Tibial nerve (tissue), 4 donors: ENCODE measurements at regions not wholly inside any gene's neighbourhood (a gene's known extent, or its start where the extent isn't known, plus 50 kb on each side); places are given as distances from the start of the nearest gene placed in this dataset.

ENCODE experiments used
- DNase-seq, 2 donors: peaks; one replicate each; pipeline ENCODE4 v3.0.0-alpha.2; 2019; ENCODE audit warnings: low spot score in 2 of 2
- H3K27ac ChIP-seq, 4 donors: fragments of 200-600 bp; sonication (generic) in 3 of 4; one replicate each; pipeline ENCODE4 v1.5.1; 2017 to 2019; ENCODE audit warnings: mild to moderate bottlenecking in 1 of 4
- H3K27me3 ChIP-seq, 2 donors: fragments of 200-600 bp; sonication (generic) in 1 of 2; one replicate each; pipeline versions ENCODE4 v1.5.1 to v1.6.0; 2017 to 2019
- H3K36me3 ChIP-seq, 3 donors: fragments of 200-600 bp; sonication (generic); one replicate each; pipeline ENCODE4 v1.5.1; 2018 to 2019
- H3K4me1 ChIP-seq, 4 donors: fragments of 200-600 bp; sonication (generic) in 3 of 4; one replicate each; pipeline ENCODE4 v1.5.1; 2017 to 2019
- H3K4me3 ChIP-seq, 4 donors: fragments of 200-600 bp; sonication (generic) in 3 of 4; one replicate each; pipeline ENCODE4 v1.5.1; 2017 to 2019; ENCODE audit warnings: mild to moderate bottlenecking in 1 of 4, moderate library complexity in 1 of 4
- H3K9me3 ChIP-seq, 4 donors: fragments of 200-600 bp; sonication (generic) in 3 of 4; one replicate each; pipeline ENCODE4 v1.5.1; 2017 to 2019
- CTCF ChIP-seq, 5 experiments: fragments of 200-600 bp in 3 of 5; fragments of 450-650 bp in 2 of 5; sonication (generic) in 3 of 5; IDR thresholded peaks; one replicate each; pipeline ENCODE4 v1.5.1; 2016 to 2019; ENCODE audit warnings: antibody characterized with exemption in 5 of 5, mild to moderate bottlenecking in 3 of 5, moderate library complexity in 2 of 5
- EP300 ChIP-seq, 2 donors: sonication (generic); formaldehyde crosslinking; IDR thresholded peaks; one replicate each; pipeline ENCODE4 v1.6.1; 2017; ENCODE audit warnings: antibody characterized with exemption in 2 of 2, mild to moderate bottlenecking in 1 of 2
- POLR2A ChIP-seq, 2 donors: fragments of 450-650 bp; IDR thresholded peaks; one replicate each; pipeline ENCODE4 v1.6.1; 2017; ENCODE audit warnings: antibody characterized with exemption in 2 of 2, mild to moderate bottlenecking in 2 of 2, moderate library complexity in 2 of 2
- WGBS, 2 donors: methylation state at CpG; one replicate each; pipeline ENCODE4 v1.1.5; 2018; 5-methylcytosine and 5-hydroxymethylcytosine counted together

- Histone ChIP-seq H3K4me1 (no peaks in the 10 kb centered on the region), H3K27ac (no peak overlapping the region), H3K27me3 (no peaks in the 10 kb centered on the region), H3K4me3 (no peak overlapping the region), H3K9me3 (no peaks in the 10 kb centered on the region), H3K36me3 (no peaks in the 10 kb centered on the region)
- TF ChIP-seq EP300 (IDR thresholded peaks at IDR 0.05): no peak
- TF ChIP-seq POLR2A (IDR thresholded peaks at IDR 0.05): no peak
- 70 to 71% methylated on average over 4 of the region's 4 CpGs for WGBS, 2 donors
- DNase-seq: no peak
These were observed 184.0 kb upstream of the HDDC2 start for GRCh38 chr6:125485757-125486156.

DNA sequence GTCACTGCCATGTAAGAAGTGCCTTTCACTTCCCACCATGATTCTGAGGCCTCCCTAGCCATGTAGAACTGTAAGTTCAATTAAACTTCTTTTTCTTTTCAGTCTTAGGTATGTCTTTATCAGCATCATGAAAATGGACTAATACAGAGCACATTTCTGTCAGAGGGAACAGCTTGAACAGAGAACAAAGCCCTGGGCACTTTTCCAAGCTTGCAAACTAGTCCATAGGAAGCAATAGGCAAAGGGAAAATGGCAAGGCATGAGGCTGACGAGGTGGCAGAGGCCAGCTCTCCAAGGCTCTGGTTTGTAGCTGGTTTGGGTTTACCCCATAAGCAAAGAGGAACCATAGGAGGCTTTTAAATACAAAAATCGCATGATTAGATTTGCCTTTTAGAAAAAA is 185.1 kb upstream of the HDDC2 start:
- Histone ChIP-seq H3K9me3 (no peaks in the 10 kb centered on the region), H3K27ac (no peak overlapping the region), H3K4me3 (no peak overlapping the region), H3K36me3 (no peaks in the 10 kb centered on the region), H3K27me3 (no peaks in the 10 kb centered on the region), H3K4me1 (no peaks in the 10 kb centered on the region)
- TF ChIP-seq EP300 (IDR thresholded peaks at IDR 0.05): no peak
- no peak for TF ChIP-seq CTCF (IDR thresholded peaks at IDR 0.05)
- TF ChIP-seq POLR2A (IDR thresholded peaks at IDR 0.05): no peak
- DNase-seq: no peak
- WGBS, 2 donors: 73 to 74% methylated on average over 2 of the region's 2 CpGs

- Histone ChIP-seq H3K36me3 (no peaks in the 10 kb centered on the region), H3K9me3 (no peaks in the 10 kb centered on the region), H3K27ac (no peak overlapping the region), H3K4me3 (no peak overlapping the region), H3K27me3 (no peaks in the 10 kb centered on the region), H3K4me1 (no peaks in the 10 kb centered on the region)
- WGBS, 2 donors: 58 to 60% methylated on average over 2 of the region's 2 CpGs
- TF ChIP-seq POLR2A (IDR thresholded peaks at IDR 0.05) (no peak), EP300 (IDR thresholded peaks at IDR 0.05) (no peak)
- DNase-seq: no peak
These were observed 188.0 kb upstream of the HDDC2 start for GRCh38 chr6:125489579-125490285.

GRCh38 chr6:125491860-125492618 is 190.3 kb upstream of the HDDC2 start:
- Histone ChIP-seq H3K9me3 (no peaks in the 10 kb centered on the region), H3K4me1 (no peaks in the 10 kb centered on the region), H3K4me3 (no peak overlapping the region), H3K27me3 (no peaks in the 10 kb centered on the region), H3K36me3 (no peaks in the 10 kb centered on the region), H3K27ac (no peak overlapping the region)
- 54 to 56% methylated on average over 8 of the region's 8 CpGs for WGBS, 2 donors
- no peak for DNase-seq
- no peak for TF ChIP-seq CTCF (IDR thresholded peaks at IDR 0.05)
- TF ChIP-seq POLR2A (IDR thresholded peaks at IDR 0.05): no peak
- TF ChIP-seq EP300 (IDR thresholded peaks at IDR 0.05): no peak

DNA sequence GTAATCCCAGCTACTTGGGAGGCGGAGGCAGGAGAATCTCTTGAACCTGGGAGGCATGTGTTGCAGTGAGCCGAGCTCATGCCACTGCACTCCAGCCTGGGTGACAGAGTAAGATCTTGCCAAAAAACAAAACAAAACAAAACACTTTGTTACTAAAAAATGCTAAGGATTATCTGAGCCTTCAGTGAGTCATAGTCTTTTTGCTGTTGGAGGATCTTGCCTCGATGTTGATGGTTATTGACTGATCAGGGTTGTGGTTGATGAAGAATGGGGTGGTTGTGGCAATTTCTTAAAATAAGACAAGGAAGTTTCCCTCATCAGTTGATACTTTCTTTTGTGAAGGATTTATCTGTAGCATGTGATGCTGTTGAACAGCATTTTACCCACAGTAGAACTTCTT is 196.8 kb upstream of the HDDC2 start:
- WGBS, 2 donors: 92 to 95% methylated on average over 3 of the region's 3 CpGs
- H3K4me1 ChIP-seq: no peaks in the 10 kb centered on the region
- H3K4me3 ChIP-seq: no peak overlapping the region
- no peaks in the 10 kb centered on the region for H3K9me3 ChIP-seq
- no peak for TF ChIP-seq POLR2A (IDR thresholded peaks at IDR 0.05)
- TF ChIP-seq CTCF (IDR thresholded peaks at IDR 0.05): no peak
- TF ChIP-seq EP300 (IDR thresholded peaks at IDR 0.05): no peak
- no peaks in the 10 kb centered on the region for H3K27me3 ChIP-seq
- H3K36me3 ChIP-seq: no peaks in the 10 kb centered on the region
- no peak overlapping the region for H3K27ac ChIP-seq
- DNase-seq: no peak

DNA sequence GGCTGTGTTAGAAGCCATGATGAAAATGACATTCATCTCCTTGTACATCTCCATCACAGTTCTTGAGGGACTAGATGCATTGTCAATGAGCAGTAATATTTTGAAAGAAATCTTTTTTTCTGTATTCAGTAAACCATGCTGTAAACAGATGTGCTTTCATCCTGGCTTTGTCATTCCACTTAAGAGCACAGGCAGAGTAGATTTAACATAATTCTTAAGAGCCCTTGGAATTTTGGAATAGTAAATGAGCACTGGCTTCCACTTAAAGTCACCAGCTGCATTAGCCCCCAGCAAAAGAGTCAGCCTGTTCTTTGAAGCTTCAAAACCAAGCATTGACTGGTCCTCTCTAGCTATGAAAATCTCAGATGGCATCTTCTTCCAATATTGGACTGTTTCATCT is 197.8 kb upstream of the HDDC2 start:
- no peak for TF ChIP-seq POLR2A (IDR thresholded peaks at IDR 0.05)

More for the DNA sequence above, 197.8 kb upstream of the HDDC2 start:
- no peak overlapping the region for H3K4me3 ChIP-seq
- no peaks in the 10 kb centered on the region for H3K36me3 ChIP-seq
- DNase-seq: no peak
- no peaks in the 10 kb centered on the region for H3K27me3 ChIP-seq
- no peaks in the 10 kb centered on the region for H3K4me1 ChIP-seq
- no peaks in the 10 kb centered on the region for H3K9me3 ChIP-seq
- no peak overlapping the region for H3K27ac ChIP-seq
